ENCODE measurements at regions not wholly inside any gene's neighbourhood (a gene's known extent, or its start where the extent isn't known, plus 50 kb on each side); places are given as distances from the start of the nearest gene placed in this dataset.

DNA sequence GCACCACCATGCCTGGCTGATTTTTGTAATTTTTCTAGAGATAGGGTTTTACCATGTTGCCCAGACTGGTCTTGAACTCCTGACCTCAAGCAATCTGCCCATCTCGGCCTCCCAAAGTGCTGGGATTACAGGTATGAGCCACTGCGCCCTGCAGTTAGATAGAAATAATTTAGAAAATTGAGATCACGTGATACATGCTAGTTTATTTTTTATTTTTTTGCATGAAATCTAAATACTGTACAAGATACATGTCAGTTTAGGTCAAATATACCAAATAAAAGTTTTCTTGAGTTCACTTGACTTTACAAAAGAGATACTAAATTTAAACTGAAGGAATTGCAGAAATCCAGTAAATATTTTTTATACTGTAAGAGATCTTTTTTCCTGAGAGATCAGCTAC lies 304.2 kb downstream of the YTHDC2 start:
- Histone ChIP-seq H3K4me3 (ENCODE audit: low read length) (no peak overlapping the region), H3K9ac (ENCODE audit: low read length) (no peak overlapping the region), H3K79me2 (ENCODE audit: low read length) (no peaks in the 10 kb centered on the region), H3K27me3 (ENCODE audit: low read depth, low read length) (no peaks in the 10 kb centered on the region), H4K20me1 (ENCODE audit: insufficient read depth, low read length) (no peaks in the 10 kb centered on the region), H3K27ac (ENCODE audit: low read length) (no peak overlapping the region), H2AFZ (ENCODE audit: low read depth, low read length) (no peak overlapping the region), H3K4me2 (ENCODE audit: low read length) (no peak overlapping the region), H3K36me3 (replicated peaks; ENCODE audit: low read depth, low read length) (no peaks in the 10 kb centered on the region), H3K4me1 (ENCODE audit: low read length) (no peaks in the 10 kb centered on the region), H3K9me3 (ENCODE audit: insufficient read depth, low read length) (no peaks in the 10 kb centered on the region)
- no peak for TF ChIP-seq EZH2phosphoT487 (IDR thresholded peaks at IDR 0.05; ENCODE audit: low read depth)
- TF ChIP-seq, protein P1, sequence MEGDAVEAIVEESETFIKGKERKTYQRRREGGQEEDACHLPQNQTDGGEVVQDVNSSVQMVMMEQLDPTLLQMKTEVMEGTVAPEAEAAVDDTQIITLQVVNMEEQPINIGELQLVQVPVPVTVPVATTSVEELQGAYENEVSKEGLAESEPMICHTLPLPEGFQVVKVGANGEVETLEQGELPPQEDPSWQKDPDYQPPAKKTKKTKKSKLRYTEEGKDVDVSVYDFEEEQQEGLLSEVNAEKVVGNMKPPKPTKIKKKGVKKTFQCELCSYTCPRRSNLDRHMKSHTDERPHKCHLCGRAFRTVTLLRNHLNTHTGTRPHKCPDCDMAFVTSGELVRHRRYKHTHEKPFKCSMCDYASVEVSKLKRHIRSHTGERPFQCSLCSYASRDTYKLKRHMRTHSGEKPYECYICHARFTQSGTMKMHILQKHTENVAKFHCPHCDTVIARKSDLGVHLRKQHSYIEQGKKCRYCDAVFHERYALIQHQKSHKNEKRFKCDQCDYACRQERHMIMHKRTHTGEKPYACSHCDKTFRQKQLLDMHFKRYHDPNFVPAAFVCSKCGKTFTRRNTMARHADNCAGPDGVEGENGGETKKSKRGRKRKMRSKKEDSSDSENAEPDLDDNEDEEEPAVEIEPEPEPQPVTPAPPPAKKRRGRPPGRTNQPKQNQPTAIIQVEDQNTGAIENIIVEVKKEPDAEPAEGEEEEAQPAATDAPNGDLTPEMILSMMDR (IDR thresholded peaks at IDR 0.05; ENCODE audit: low read depth, low read length) = no peak

DNA sequence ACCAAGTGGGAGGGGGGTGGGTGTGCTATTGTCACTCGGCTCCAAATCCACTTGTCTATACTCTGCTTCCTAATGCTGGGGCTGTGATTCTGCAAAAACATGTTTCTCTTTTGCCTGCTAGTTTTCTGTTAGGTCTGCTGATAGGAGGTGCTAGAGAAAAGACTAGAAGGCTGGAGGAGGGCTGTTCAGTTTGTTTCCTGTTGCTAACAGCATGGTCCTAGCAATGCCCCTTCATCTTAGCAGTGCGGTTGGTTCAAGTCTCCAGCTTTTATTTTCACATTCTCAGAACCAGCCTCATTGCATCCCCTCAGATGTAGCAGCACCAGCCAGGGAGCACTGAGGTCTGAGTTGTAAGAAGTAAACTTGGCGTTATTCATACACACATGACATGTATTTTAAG lies 310.2 kb downstream of the YTHDC2 start:
- H3K9me3 ChIP-seq (ENCODE audit: insufficient read depth, low read length) = no peaks in the 10 kb centered on the region
- no peaks in the 10 kb centered on the region for H3K79me2 ChIP-seq (ENCODE audit: low read length)
- no peaks in the 10 kb centered on the region for H3K36me3 ChIP-seq (replicated peaks; ENCODE audit: low read depth, low read length)
- H3K27ac ChIP-seq (ENCODE audit: low read length) = no peak overlapping the region
- H2AFZ ChIP-seq (ENCODE audit: low read depth, low read length) = no peak overlapping the region
- no peaks in the 10 kb centered on the region for H4K20me1 ChIP-seq (ENCODE audit: insufficient read depth, low read length)
- H3K9ac ChIP-seq (ENCODE audit: low read length) = no peak overlapping the region
- TF ChIP-seq, protein P1 (IDR thresholded peaks at IDR 0.05; ENCODE audit: low read depth, low read length) = no peak
- TF ChIP-seq EZH2phosphoT487 (IDR thresholded peaks at IDR 0.05; ENCODE audit: low read depth) = no peak
- H3K4me3 ChIP-seq (ENCODE audit: low read length) = no peak overlapping the region
- H3K27me3 ChIP-seq (ENCODE audit: low read depth, low read length) = no peaks in the 10 kb centered on the region
- H3K4me1 ChIP-seq (ENCODE audit: low read length) = no peaks in the 10 kb centered on the region
- no peak overlapping the region for H3K4me2 ChIP-seq (ENCODE audit: low read length)

DNA sequence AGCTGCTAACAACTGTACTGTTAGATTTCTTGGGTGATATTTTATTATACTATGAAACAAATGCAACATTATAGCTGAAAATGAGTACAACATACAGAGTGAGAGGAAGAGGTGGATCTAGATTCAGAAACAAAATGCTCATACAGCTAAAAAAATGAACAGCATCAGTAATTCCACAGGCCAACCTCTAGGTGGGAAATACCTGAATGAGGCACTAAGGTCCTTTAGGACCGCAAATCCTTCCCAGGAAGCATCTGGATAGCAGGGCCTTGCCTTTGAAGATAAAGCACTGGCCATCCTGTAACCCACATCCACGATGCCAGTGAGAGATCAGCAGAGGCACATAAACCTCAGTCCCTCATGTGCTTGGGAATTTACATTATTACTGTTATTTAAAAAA lies 310.8 kb downstream of the YTHDC2 start:
- H3K27me3 ChIP-seq (ENCODE audit: low read depth, low read length) = no peaks in the 10 kb centered on the region
- no peaks in the 10 kb centered on the region for H3K4me1 ChIP-seq (ENCODE audit: low read length)
- H3K9me3 ChIP-seq (ENCODE audit: insufficient read depth, low read length) = no peaks in the 10 kb centered on the region
- no peaks in the 10 kb centered on the region for H3K36me3 ChIP-seq (replicated peaks; ENCODE audit: low read depth, low read length)
- no peak overlapping the region for H3K9ac ChIP-seq (ENCODE audit: low read length)
- no peak overlapping the region for H3K4me2 ChIP-seq (ENCODE audit: low read length)
- no peak overlapping the region for H3K27ac ChIP-seq (ENCODE audit: low read length)
- H3K4me3 ChIP-seq (ENCODE audit: low read length) = no peak overlapping the region
- H2AFZ ChIP-seq (ENCODE audit: low read depth, low read length) = no peak overlapping the region
- no peaks in the 10 kb centered on the region for H3K79me2 ChIP-seq (ENCODE audit: low read length)
- TF ChIP-seq, protein P1 (IDR thresholded peaks at IDR 0.05; ENCODE audit: low read depth, low read length) = no peak
- TF ChIP-seq EZH2phosphoT487 (IDR thresholded peaks at IDR 0.05; ENCODE audit: low read depth) = no peak
- no peaks in the 10 kb centered on the region for H4K20me1 ChIP-seq (ENCODE audit: insufficient read depth, low read length)

DNA sequence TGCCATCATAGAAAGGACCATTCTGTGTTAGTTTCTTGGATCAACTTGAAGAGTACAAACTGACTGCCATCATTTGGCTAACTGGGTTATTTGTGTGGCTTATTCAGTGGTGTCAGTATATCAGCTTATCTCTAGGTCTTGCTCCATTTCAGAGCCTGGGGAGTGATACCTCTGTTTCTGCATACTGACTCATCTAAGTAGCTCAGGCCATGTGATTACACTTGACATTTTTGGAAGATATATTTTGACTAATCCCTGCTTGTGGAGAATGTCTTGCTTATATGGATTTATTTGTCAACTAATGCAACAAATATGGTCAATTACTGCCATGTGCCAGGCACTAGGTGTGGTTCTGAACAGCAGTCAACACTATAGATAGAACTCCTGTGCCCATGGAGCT lies 311.7 kb downstream of the YTHDC2 start:
- Histone ChIP-seq H3K27me3 (ENCODE audit: low read depth, low read length) (no peaks in the 10 kb centered on the region), H3K27ac (ENCODE audit: low read length) (no peak overlapping the region), H3K9ac (ENCODE audit: low read length) (no peak overlapping the region), H3K79me2 (ENCODE audit: low read length) (no peaks in the 10 kb centered on the region), H2AFZ (ENCODE audit: low read depth, low read length) (no peak overlapping the region), H4K20me1 (ENCODE audit: insufficient read depth, low read length) (no peaks in the 10 kb centered on the region), H3K36me3 (replicated peaks; ENCODE audit: low read depth, low read length) (no peaks in the 10 kb centered on the region), H3K4me1 (ENCODE audit: low read length) (no peaks in the 10 kb centered on the region), H3K9me3 (ENCODE audit: insufficient read depth, low read length) (no peaks in the 10 kb centered on the region), H3K4me3 (ENCODE audit: low read length) (no peak overlapping the region), H3K4me2 (ENCODE audit: low read length) (no peak overlapping the region)
- no peak for TF ChIP-seq EZH2phosphoT487 (IDR thresholded peaks at IDR 0.05; ENCODE audit: low read depth)
- TF ChIP-seq, protein P1 (IDR thresholded peaks at IDR 0.05; ENCODE audit: low read depth, low read length) = no peak
